ENCODE measurements at regions not wholly inside any gene's neighbourhood (a gene's known extent, or its start where the extent isn't known, plus 50 kb on each side); places are given as distances from the start of the nearest gene placed in this dataset.
"Not testable (repeated sequence)": the region's sequence is repeated elsewhere in the genome, so short reads cannot be mapped to it uniquely, and the experiment has no call there.

DNA sequence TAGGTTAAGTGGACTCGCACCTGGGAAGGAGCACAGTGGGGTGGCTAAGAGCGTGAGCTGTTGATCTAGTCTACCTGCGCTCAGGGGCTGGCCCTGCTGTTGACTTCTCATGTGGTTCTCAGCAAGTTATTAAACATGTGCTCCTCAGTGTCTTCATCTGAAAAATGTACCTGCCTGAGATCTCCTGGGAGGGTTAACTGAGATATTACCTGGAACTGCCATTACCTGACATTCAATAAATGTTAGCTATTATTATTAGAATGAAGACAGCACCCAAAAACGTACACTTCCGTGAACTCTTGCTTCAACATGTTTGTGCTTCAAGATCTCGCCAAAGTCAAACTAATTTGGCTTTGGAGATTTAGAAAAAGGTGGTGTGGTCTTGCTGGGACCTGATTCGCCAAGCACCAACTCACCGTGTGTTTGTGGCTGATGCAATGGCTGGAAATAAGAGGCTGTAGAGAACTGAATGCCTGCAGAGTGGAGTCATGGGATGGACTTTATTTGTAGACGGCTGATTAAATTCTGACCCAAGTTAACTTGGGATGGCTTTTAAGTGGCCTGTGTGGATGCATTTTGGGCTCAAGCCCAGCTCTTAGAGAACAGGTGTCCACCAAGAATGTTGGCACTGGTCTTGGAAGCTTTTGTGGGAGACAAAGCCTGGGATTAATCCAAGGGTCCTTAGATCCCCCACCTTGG lies 692.9 kb downstream of the QKI start:
- DNase-seq (ENCODE audit: low spot score) = no peak

DNA sequence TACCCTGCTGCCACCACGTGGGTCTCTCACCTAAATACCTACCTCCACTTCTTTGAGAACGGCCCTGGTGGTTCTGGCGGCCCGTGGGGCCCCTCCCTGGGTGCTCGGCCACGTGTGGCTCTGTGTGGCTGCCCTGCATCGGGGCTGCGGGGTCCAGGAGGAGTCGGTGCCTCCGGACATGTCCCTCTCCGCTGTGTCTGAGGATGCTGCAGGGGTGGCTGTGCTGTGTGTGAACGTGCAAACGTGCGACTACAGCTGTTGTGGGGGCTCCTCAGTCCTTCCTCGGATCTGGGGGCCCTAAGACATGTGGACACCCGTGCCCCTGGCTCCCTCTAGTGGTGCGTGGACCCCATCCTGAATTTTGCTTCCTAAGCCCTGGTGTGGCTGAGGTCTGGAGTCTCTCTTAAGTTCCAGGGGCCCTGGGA lies 691.8 kb downstream of the QKI start:
- DNase-seq (ENCODE audit: low spot score) = peak; percentile 33

DNA sequence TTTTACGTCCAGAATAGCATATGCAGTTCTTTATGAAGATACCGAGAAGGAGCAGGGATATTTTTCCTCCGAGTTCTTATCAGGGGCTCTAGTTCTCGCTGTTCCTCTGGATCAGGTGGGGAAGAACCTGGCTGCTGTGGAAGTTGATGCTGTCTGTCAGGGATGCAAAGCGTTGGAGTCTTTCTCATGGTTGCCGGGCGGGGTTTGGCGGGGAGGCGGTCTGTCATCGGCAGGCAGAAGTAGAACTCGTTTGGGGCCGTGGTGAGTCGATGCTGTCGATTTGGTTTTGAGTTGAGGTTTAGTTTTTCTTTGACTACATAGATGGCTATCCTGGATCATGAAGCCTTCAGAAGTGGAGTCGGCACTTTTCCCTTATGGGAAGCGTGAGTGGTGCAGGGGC lies 691.2 kb downstream of the QKI start:
- DNase-seq (ENCODE audit: low spot score) = no peak

DNA sequence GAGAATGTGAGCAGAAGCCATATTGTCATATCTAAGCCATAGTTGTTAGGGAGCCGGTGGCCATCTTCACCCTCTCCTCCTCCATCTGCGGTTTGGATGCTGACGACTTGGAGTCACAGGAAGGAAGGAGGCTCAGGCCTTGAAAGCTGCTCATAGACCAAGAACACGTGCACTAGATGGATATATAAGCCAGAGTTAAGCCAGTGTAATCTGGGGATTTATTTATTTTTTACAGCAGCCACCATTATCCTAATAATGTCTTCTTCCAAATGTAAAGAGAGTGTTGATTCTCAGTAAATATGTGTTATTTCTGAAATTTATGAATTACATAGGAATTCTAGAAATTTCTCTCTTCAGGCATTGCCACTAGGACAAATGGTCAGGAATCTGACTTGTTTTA lies 689.9 kb downstream of the QKI start:
- DNase-seq (ENCODE audit: low spot score) = no peak

DNA sequence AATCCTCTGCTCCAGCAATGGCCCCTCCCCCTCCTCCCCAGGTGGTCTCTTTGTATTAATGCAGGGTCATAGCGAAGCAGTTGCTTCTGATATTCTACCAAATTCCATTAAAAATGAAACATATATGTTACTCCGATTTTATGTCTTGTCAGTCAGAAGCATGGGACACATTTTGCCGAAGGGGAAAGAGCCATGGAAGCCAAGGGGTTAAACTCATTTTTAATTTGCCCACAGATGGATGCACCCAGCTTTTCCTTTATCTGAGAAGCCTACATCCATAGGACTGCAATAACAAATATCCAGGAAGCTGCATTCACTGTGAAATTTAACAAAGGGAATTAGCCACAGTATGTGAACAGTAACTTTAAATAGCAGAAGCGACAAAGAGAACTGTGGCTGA lies 688.2 kb downstream of the QKI start:
- DNase-seq (ENCODE audit: low spot score) = no peak

DNA sequence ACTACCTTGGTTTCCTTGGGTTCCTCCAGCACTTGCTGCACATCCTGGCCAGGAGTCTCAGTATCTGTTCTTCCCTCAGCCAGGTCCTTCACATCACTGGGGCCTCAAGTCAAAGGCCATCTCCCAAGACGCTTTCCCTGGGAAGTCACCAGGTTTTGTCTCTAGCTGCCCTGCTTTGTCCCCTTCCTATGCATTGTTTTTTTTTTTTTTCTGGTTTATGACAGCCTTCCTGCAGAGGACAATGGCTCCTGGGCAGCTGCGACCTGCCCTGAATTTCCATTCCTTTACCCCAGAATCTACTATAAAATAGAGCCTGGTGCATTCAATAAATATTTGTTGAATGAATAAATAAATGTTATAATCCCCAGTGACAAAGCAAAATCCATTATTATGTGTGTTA lies 687.3 kb downstream of the QKI start:
- no peak for DNase-seq (ENCODE audit: low spot score)

DNA sequence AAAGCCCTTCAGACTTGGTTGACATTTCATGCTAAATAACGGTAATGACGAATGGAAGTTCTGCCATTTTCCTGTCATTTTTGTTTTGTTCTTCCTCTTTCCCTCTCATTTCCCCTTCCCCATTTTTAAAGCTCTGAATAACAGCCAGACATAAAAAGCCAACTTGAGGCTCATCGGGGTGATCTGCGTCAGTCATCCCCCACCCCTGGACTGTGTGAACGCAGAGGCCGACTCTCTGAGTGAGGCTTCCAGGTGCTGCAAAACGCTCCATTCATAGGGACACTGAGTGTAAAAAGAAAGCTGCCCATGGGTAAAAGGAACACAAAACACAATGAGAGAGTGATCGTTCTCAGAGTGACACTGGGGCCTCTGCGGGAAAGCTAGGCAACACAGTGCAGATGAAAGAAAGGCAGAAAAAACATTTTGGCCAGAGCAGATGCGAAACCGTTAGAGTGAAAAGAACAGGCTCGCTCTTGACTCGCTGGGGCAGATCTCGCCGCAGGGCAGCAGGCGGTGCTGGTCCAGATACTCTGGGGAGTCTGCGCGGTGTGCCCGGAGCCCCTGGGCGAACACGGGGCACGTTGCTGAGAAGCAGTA lies 684.8 kb downstream of the QKI start:
- DNase-seq (ENCODE audit: low spot score) = peak; percentile 49

DNA sequence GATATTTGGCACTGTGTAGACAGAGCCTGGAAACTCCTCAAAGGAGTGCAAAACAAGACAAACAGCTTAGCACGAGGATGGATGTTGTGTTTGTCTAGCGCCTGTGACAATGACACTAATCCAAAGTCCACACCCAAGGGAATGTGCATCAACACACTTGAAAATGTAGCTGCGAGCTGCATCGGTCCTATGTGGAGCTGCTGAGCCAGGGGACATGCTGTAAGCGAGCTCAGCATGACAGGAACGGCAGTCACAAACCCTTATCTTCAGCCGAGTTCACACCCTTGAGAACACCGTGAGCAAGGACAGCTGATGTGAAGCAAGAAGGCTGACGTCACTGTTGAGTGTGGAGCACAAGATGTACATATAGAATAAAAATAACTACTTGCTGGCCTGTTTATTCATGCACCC lies 684.3 kb downstream of the QKI start:
- peak; percentile 20 for DNase-seq (ENCODE audit: low spot score)

DNA sequence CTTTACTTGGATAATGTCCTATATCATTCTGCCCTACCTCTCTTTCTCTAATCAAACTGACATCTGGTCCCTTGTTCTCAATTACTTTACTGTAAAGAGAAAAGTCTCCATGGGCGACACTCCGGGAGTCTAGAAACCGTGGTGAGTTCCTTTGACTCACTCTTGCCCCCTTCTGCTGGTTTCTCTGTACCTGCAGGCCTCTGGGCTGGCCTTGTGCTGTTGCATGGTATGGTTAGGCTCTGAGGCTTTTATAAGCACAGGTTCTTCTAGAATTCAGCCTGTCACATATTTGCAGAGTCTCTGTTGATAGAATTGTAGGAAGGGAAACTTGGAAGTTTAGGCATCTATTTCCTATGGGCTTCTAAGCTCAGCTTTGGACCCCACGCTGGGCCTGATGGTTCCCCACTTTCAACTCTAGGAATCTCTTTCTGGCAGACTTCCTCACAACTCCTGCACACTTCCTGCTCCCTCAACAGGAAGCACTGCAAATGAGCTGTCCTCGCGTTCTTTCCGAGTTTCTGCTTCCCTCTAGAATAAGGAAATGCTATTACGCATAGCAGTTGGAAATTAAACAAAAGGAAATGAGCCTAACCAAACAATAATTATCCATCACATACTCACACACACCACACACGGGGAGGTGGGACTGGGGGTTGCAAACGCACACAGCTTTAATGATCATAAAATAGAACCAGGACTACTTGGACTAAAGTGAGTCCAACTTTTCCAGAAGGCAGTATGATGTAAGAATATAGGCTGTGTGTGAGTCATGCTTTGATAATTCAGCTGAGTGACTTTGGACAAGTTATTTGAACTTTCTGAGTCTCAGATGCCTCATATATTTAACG lies 683.3 kb downstream of the QKI start:
- peak; percentile 31 for DNase-seq (ENCODE audit: low spot score)

DNA sequence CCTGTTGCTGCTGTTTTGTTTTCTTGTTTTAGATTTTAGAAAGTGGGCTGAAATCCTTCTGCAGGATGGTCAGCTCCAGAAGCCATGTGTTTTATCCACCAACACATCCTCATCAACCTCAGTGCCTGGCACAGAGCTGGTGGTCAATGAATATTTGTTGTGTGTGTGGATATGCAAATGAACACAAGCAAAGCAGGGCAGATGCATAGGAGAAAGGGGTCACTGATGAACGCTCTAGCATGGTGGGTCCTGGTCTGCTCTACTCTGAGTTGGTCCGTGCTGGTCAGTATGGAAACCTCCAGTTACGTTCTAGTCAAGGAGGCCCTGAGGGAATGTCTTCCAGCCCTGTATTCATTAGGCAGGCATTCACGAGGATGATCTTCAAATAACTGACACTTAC lies 682.5 kb downstream of the QKI start:
- DNase-seq (ENCODE audit: low spot score) = no peak

DNA sequence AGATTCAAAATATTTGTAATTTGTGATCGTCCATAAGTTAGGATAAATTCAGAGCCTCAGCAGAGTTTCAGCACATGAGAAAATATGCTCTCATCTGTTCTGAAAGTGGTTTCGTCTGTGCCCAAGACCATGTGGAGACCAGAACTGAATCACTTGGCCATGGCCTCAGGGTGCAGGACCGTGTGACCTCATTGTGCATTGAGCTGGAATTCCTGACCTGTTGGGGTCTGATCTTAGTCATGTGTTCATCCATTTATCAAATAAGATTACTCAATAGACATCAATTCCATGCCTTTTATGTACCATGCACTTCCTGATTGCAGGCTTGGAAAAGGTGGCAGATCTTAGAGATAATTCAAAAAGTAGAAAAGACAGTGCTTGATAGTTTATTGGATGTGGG lies 680.5 kb downstream of the QKI start:
- no peak for DNase-seq (ENCODE audit: low spot score)

DNA sequence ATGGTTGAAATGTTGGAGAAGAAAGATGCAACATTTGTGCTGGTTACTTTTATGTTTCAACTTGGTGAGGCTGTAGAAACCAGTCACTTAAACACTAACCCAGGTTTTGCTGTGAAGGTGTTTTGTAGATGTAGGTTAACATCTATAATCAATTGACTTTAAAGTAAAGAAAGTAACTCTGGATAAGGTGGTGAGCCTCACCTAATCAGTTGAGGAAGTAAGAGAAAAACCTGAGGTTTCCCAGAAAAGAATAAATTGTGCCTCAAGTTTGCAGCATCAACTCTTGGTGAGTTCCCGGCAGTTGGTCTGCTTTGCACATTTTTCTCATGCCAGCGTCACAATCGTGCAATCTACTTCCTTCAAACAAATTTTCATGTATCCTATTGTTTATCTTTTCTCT lies 673.4 kb downstream of the QKI start:
- DNase-seq (ENCODE audit: low spot score) = no peak

DNA sequence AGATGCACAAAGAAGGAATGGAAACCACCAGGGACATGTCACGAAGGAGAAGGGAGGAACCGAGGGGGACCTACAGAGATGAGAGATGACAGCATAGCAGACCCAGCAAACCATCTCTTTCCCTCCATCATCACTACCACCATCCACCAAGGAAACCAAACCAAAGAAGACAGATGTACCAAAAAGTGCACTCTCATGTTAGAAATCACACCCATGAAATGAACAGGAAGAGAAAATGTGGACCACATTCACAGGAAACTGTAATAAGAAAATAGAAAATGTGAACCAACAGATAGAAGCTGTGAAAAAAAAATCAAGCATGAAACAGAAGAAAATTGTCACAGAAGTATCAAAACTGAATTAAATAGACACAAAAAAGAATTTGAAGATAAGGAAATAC lies 672.7 kb downstream of the QKI start:
- no peak for DNase-seq (ENCODE audit: low spot score)

DNA sequence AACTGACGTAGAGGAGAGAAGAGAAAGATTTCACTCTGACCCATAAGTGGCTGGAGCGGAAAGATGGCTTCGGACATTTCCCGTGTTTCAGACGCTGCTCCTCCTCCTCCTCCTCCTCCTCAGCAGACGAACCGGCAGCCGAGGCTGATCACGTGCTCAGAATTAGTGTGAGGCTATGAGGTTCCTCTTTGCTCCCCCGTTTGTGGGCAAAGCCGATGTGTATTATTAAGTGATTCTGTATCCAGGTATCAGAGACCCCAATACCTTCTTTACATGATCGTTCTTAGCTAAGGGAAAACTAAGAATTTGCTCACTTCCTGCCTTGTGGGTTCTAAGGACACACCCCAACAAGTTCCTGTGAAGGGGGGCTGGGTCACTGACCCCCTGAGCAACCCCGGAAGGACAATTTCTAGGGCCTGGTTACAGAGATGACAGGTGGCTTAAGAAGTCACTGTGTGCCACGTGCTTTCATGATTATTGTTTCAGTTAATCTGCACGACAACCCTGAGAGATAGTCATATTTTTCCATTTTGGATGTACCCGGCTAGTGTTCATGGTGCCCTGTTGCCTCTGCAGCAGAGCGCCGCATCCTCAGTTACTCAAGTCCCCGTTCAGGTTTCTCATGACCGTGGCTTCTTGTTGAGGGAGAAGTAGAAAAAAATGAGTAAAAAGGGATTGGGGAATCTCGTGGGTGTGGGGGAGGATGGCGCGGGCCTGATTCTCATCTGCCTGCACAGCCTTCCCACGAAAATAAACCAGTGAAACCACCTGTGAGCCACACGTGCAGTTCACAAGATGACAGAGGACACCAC lies 671.8 kb downstream of the QKI start:
- no peak for DNase-seq (ENCODE audit: low spot score)

DNA sequence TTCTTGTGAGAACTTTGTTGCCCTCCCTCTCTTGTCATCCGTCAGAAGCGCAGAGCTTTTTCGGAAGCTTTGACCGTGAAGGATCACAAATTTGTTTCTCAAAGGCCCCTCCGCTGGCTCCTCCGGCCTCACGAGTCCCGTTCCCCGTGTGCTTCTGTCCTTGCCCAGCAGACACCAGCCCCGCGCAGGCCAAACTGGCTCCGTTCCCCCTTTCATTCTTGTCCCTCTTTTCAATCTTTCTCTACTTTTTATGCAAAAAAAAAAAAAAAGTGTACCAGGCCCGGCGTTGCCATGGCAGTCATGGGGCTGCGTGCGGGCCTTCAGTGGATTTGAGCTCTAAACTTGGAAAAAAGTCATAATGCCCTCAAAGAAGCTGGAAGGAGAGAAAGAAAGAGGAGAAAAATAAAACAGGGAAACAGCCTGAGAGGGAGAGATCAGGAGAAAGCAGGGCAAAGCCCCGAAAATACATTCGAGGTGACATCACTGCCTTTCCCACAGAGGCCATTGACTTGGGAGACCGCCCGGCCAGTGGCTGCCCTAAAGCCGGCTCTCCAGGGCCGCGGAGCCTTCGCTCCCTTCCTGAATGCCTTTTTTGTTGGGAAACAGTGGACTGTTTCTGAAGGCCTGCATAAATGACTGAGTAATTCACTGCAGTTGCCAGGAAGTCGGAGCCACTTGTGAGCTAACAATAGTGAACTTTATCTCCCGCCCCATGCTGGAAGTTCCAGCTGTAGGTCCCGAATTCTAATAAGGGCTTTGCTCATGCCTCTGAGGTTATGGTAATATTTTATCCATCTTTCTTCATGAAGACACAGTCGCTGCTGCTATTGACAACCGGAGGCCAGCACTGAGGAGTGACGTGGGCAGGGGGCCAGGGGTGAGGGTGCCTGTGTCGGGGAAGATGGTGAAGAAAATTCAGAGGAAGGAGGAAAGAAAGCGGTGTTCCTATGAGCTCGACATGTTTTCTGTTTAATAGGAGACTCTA lies 670.9 kb downstream of the QKI start:
- peak; percentile 99 for DNase-seq (ENCODE audit: low spot score)

DNA sequence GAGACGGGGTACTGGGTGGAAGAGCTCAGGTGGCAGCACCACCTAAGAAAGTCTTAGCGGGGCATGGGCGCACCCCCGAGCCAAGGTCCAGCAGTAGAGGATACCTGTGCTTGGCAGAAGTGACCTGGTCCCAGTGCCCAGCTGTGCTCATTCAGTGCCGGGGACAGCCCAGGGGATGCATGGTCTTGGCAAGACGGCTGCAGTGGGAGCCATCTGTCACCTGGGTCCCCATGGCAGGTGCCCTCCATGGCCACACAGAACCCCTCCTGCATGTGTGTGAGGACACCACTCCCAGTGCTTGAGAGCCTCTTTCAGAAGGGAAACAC lies 664.7 kb downstream of the QKI start:
- no peak for DNase-seq (ENCODE audit: low spot score)

DNA sequence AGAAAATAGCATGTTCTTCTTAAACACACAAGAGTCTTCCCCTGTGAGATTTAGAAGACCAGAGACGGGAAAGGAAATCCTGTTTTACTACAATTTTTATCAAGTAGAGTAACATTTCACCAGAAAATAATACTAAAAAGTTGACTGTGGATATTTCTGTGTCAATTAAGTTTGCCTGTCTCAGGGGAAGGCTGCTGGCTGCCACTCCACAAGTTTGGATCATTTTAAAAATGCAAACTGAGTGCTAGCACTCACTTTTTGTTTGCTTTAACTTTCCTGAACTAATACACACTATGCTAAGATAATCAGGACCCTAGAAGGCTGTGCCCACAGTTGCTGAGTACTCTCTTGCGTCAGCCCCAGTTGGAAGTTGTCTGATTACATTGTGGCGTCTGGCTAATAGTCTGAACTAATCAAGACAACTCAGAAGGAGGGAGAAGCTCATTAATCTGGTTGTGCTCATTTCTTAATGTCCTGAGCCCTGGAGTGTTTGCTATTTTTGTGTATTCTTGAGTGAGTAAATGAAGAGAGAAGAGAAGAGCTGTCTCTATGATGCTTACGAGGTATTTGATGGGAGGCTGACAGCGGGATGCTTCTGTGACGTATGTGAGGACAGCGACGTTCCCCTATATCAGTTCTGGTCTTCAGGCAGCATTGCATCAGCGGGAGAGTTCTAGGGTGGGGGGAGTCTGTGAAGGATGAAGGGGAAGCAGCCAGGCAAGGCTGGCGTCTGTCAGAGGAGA lies 664.2 kb downstream of the QKI start:
- DNase-seq (ENCODE audit: low spot score) = no peak

DNA sequence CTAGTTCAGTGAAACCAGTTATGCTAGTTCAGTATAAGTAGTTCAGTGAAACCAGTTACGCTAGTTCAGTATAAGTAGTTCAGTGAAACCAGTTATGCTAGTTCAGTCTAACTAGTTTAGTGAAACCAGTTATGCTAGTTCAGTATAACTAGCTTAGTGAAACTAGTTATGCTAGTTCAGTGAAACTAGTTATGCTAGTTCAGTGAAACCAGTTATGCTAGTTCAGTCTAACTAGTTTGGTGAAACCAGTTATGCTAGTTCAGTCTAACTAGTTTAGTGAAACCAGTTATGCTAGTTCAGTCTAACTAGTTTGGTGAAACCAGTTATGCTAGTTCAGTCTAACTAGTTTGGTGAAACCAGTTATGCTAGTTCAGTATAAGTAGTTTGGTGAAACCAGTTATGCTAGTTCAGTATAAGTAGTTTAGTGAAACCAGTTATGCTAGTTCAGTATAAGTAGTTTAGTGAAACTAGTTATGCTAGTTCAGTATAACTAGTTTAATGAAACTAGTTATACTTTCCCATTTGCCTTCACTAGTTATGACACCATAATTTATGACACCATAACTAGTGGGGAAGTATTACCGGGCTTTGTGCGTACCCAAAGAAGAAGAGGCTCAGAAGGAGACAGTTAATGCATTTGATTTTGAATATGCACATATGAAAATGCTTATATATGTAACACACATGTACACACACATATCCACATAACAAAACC lies 662.5 kb downstream of the QKI start:
- not testable (repeated sequence) for DNase-seq (ENCODE audit: low spot score)

DNA sequence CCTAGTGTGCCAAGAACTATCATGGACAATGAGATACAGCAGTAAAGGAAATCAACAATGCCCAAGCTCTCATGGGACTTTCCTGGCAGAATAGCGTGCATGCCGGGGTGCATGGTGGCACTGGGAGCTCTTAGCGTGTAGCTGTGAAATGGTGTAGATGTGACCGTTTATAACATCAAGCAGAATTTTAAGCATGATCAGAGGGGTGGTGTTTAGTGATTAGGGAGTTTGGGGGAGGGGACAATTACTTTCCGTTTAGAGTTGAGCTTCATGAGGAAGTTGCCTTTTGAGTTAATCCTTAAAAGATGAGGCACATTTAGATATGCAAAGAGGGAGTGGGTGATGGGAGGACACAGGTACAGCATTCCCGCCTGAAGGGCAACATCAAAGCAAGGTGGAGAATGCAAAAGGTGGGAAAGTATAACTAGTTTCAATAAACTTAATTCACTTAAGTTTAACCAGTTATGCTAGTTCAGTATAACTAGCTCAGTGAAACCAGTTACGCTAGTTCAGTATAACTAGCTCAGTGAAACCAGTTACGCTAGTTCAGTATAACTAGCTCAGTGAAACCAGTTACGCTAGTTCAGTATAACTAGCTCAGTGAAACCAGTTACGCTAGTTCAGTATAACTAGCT lies 661.6 kb downstream of the QKI start:
- DNase-seq (ENCODE audit: low spot score) = no peak
